HG03025 (cell line): ENCODE measurements at regions not wholly inside any gene's neighbourhood (a gene's known extent, or its start where the extent isn't known, plus 50 kb on each side); places are given as distances from the start of the nearest gene placed in this dataset.
"Not testable (repeated sequence)": the region's sequence is repeated elsewhere in the genome, so short reads cannot be mapped to it uniquely, and the experiment has no call there.

ENCODE experiments used
- ATAC-seq: cut with Tn5 transposase; IDR thresholded peaks from one replicate; pipeline ENCODE4 v1.9.1; 2021; ENCODE audit warnings: mild to moderate bottlenecking, moderate library complexity; ENCODE audit not compliant: unreplicated experiment, low FRiP score

DNA sequence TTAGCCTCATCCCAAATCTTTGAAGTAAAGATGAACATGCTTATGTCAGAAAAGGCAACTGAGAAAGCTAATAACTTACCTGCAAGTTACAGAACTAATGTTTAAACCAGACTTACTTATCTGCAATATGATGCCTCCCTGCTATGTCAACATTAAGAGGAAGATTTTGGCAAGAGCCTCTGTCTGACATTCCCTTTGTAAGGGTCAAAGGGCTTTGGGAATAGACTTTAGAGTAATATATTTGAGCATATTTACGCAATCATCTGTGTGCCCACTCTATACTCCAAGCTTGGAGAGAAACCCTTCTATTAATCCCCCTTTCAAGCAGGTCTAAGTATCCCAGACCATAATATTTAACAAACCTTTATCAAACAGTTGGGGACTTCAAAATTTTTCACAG, 389.4 kb downstream of the NPIPA8 start:
- no peak for ATAC-seq

DNA sequence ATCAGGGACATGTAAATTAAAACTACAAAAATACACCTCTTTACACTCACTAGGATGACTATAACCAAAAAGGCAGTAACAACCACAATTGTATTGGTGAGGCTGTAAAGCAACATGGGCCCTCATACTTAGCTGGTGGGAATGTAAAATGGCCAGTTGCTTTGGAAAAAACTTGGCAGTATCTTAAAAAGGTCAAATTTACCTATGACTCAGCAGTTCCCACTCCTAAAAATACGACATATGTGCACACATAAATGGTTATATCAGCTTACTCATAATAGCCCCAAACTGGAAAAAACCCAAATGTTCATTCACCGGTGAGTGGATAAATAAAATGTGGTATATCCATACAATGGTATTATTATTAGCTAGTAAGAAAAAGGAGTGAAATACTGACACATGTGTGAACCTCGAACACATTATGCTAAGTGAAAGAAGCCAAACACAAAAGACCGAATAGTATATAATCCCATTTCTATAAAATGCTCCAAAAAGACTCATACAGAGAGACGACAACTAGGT, 391.4 kb downstream of the NPIPA8 start:
- ATAC-seq: no peak

DNA sequence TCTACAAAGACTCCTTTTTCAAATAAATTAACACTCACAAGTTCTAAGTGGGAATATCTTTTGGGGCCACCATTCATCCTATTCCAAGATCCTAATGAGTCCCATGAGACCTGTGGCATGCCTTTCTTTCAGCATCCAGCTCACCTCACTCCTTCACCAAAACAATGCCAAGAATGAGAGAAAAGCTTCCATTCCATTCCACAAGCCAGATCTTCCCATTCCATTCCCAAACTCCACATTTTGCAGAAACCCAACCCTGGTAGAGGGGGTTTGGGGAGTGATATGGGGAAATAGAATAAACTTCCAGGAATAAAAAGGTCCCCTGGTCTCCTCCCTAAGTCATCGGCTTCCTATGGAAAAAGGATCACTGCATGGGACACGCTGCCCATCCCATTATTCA, 392.2 kb downstream of the NPIPA8 start:
- ATAC-seq: no peak

GRCh38 chr16:17942067-17942466, 394.5 kb downstream of the NPIPA8 start:
- no peak for ATAC-seq

- no peak for ATAC-seq
Measured at GRCh38 chr16:17940584-17941364, 395.8 kb downstream of the NPIPA8 start.

GRCh38 chr16:17939723-17940122, 396.8 kb downstream of the NPIPA8 start:
- ATAC-seq: no peak

GRCh38 chr16:17939122-17939536, 397.4 kb downstream of the NPIPA8 start:
- ATAC-seq: no peak

DNA sequence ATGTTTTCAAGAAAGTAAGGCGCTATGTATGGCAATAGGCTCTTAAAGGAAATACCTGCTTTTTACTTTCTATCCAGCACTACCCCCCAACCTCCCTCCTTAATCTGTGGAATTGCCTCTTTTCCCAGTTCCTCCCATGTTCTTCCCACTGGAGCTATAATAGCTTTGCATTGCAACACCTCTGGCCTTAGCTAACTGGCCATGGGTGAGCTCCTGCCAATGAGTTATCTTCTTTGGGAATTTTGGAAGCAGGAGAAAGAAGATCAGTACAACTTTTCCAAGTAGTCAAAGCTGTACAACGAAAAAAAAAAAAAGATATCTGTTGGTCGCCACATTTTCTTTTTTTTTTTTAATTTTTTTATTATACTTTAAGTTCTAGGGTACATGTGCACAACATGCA, 398.0 kb downstream of the NPIPA8 start:
- no peak for ATAC-seq

GRCh38 chr16:17936766-17937402, 399.7 kb downstream of the NPIPA8 start:
- no peak for ATAC-seq

DNA sequence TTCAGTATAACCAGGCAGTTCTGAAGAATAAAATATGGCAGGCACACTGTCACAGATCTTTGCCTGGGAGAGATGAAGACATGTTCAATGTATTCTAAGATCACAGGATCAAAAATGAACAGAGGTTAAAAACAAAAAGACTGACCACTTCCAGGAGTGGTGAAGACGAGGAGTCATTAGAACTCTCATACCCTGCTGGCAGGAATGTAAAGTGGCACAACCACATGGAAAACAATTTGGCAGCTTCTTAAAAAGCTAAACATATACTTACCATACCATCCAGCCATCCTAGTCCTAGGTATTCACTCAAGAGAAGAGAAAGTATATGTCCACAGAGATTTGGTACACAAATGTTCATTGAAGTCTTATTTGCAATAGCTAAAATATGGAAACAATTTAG, 406.3 kb downstream of the NPIPA8 start:
- no peak for ATAC-seq

DNA sequence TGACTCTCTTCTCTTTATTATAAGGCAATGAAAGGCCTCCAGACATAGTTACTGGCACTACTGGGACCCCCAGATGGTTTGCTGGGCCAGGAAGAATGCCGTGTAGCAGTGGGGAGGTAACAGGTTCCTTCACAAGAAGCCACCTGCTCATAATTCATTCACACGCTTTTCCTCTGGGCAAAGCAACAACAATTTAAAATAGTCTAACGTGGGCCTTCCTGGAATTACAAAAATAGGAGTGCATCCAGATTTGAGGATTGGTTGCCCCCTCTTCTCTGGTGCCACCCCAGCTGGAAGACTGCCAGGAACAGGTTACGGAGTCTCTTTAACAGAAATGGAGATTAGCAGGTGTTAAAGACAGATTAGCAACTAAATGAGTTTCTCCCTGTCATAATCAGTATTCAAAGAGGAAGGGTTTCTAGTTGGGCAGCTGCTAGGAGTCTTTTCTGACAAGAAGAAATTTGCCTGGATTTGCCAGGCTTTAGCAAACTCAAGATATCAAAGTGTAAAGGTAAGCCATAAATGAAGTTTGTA, 409.6 kb downstream of the NPIPA8 start:
- ATAC-seq: no peak

DNA sequence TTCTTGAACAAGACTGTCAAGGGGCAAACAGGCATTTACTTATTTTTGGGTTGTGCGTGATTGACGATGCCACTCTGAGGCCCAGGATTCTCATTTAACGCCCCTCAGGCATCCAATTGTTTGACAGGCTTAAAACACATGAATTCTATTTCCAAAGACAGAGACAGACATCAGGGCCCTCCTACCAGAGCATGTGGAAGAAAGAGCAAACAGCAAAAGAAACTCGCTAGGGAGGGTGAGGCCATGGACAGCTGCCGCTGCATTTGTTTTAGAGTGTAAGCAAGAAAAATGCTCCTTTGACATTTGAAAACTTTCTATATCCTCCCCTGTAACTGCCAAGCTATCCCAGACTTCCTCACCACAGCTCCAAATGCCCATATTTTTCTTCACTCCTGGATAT, 410.1 kb downstream of the NPIPA8 start:
- ATAC-seq: no peak

GRCh38 chr16:17925761-17926160, 410.8 kb downstream of the NPIPA8 start:
- ATAC-seq: no peak

GRCh38 chr16:17921357-17921978, 415.1 kb downstream of the NPIPA8 start:
- ATAC-seq: no peak

DNA sequence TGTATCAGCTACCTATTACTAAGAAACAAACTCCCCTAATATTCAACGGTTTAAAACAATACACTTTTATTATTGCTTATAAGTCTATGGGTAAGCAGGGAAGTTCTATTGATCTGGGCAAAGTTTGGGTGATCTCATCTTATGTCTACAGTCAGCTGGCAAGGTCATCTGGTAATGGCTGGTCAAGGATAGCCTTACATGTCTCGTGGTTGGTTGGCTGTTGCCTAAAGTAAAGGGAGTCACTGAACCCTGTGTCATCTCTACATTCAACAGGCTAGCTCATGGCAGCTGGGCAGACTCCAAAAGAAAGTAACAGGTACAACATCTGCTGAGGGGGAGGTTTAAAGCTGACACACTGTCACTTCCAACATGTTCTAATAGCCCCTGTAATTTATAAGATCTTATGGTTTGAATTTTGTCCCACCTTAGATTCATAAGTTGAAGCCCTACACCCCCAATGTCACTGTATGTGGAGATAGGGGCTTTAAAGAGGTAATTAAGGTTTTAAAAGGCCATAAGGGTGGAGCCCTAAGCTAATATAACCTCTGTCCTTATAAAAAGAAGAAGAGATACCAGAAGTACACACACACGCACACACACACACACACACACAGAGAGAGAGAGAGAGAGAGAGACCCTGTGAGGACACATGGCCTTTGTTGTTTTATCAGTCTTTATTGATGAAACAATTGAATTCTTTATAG, 419.1 kb downstream of the NPIPA8 start:
- ATAC-seq: no peak

DNA sequence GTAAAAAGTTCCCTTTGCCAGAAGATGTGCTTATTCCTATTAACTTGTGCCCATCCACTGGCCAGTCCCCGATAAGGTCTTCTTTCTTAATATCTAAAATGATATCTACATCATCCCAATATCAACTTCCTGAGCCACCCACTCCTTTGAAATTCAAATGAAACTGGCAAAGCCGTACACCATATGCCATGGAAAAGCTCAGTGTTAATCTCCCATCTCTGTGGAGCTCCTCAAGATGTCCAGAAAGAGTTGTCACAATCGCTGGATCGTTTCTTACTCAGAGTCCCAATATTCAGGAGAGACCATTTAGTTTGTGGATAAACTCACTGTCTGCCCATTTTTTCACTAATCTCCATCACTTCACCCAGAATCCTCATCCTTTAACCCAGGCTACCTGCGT, 420.7 kb downstream of the NPIPA8 start:
- no peak for ATAC-seq

DNA sequence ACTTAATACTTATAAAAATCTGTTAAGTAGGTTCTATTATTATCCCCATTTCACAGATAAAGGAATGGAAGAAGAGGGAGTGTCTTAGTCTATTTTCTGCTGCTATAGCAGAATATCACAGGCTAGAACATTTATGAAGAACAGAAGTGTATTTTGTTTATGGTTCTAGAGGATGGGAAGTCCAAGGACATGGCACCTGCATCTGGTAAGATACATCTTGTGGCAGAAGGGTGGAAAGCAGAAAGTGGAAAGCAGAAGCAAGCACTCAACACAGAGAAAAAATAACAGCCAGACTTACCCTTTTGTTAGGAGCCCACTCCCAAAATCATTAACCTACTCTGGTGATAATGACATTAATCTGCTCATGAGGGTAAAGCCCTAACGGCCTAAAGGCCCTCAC, 422.4 kb downstream of the NPIPA8 start:
- ATAC-seq: no peak

- ATAC-seq: not testable (repeated sequence)
Measured at GRCh38 chr16:17911578-17911977, 425.0 kb downstream of the NPIPA8 start.

GRCh38 chr16:17906626-17907025, 429.9 kb downstream of the NPIPA8 start:
- ATAC-seq: not testable (repeated sequence)

- no peak for ATAC-seq
Measured at GRCh38 chr16:17901309-17901708, 430.5 kb upstream of the XYLT1 start.

DNA sequence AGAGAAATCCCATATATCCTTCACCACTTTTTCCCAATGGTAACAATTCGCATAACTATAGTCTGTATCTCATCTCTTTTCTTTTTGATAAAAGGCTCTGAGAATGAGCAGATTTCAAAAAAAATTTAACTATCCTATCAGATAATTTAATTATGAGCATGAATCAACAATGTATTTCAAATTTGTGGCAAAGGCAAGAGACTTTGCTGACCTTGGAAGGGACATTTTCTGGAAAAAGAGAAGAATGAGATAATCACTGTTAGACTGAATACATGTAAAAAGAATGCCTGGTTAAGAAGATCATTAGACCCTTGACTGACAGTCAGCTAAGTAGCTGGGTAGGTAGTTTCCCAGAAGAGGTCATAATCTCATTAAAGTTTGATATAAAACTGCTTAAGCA, 428.4 kb upstream of the XYLT1 start:
- no peak for ATAC-seq
